Gastrocnemius medialis (tissue), 4 donors: ENCODE measurements at regions not wholly inside any gene's neighbourhood (a gene's known extent, or its start where the extent isn't known, plus 50 kb on each side); places are given as distances from the start of the nearest gene placed in this dataset.
"Not testable (repeated sequence)": the region's sequence is repeated elsewhere in the genome, so short reads cannot be mapped to it uniquely, and the experiment has no call there.

Experiments used
- ATAC-seq, 2 donors: fragments of 150-250 bp; one replicate each; pipeline ENCODE4 v1.9.1; 2016
- DNase-seq, 2 donors: peaks; one replicate each; pipeline ENCODE4 v3.0.0-alpha.2; 2019
- H3K27ac ChIP-seq, 4 donors: fragments of 200-600 bp; sonication (generic); 1 replicate in 1 of 4; 2 replicates in 3 of 4; pipeline ENCODE4 v1.5.1; 2016 to 2018; ENCODE audit warnings: mild to moderate bottlenecking in 2 of 4, moderate library complexity in 1 of 4
- H3K27me3 ChIP-seq, 3 donors: fragments of 200-600 bp; sonication (generic) in 2 of 3; 1 replicate in 1 of 3; 2 replicates in 2 of 3; pipeline versions ENCODE4 v1.5.1 to v1.6.0; 2016 to 2019; ENCODE audit warnings: mild to moderate bottlenecking in 1 of 3, moderate library complexity in 1 of 3
- H3K36me3 ChIP-seq, 2 donors: fragments of 200-600 bp; sonication (generic) in 1 of 2; one replicate each; pipeline ENCODE4 v1.5.1; 2017 to 2018
- H3K4me1 ChIP-seq, 2 donors: fragments of 200-600 bp; sonication (generic) in 1 of 2; one replicate each; pipeline ENCODE4 v1.5.1; 2016 to 2017; ENCODE audit warnings: mild to moderate bottlenecking in 2 of 2
- H3K4me3 ChIP-seq, 4 donors: fragments of 200-600 bp; sonication (generic) in 3 of 4; 1 replicate in 1 of 4; 2 replicates in 3 of 4; pipeline ENCODE4 v1.5.1; 2016 to 2019; ENCODE audit warnings: mild to moderate bottlenecking in 2 of 4
- H3K9me3 ChIP-seq, 3 donors: fragments of 200-600 bp; sonication (generic) in 2 of 3; 1 replicate in 1 of 3; 2 replicates in 2 of 3; pipeline ENCODE4 v1.5.1; 2016 to 2019
- CTCF ChIP-seq, 5 experiments: fragments of 450-650 bp in 3 of 5; fragments of 200-600 bp in 2 of 5; sonication (generic) in 2 of 5; IDR thresholded peaks in 4 of 5; conservative IDR thresholded peaks in 1 of 5; 1 replicate in 4 of 5; 2 replicates in 1 of 5; pipeline ENCODE4 v1.5.1; 2016 to 2019; ENCODE audit warnings: antibody characterized with exemption in 5 of 5, mild to moderate bottlenecking in 3 of 5, moderate library complexity in 3 of 5
- POLR2A ChIP-seq, 2 donors: fragments of 450-650 bp; IDR thresholded peaks; one replicate each; pipeline ENCODE4 v1.6.1; 2017; ENCODE audit warnings: antibody characterized with exemption in 2 of 2, mild to moderate bottlenecking in 2 of 2, moderate library complexity in 2 of 2
- in situ Hi-C, 4 donors: fragments of 200-750 bp; cut with MboI; loops; one replicate each; pipeline versions ENCODE4 v1.15.0 to v1.8.0; 2017; ENCODE audit warnings: low sequenced_read_pairs in 4 of 4
- intact Hi-C: fragments of 100-400 bp; cut with DNase I; formaldehyde crosslinking; loops from one replicate; pipeline ENCODE4 v1.15.1; 2023; ENCODE audit warnings: low total_unique reads

DNA sequence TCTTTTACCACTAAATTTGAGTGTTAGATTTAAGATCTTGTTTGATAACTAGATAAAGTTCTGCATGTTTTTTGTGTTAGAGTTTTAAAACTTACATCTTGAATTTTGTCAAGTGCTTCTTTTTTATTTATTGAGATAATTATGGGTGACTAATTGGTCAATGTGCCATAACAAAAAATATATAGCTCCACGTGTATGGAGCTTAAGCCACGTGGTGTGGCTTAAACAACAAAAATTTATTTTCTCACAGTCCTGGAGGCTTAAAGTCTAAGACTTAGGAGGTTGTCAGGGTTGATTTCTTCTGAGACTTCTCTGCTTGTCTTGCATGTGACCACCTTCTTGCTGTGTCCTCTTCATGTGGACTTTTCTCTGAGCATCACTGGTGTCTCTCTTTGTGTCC lies 1425.2 kb downstream of the CDY2B start:
- no peak for ATAC-seq
- no peaks in the 10 kb centered on the region for H3K36me3 ChIP-seq

GRCh38 chrY:16446152-16446551 lies 1433.9 kb downstream of the CDY2B start:
- Histone ChIP-seq H3K36me3 (no peaks in the 10 kb centered on the region), H3K4me1 (no peaks in the 10 kb centered on the region), H3K27ac (no peak overlapping the region), H3K27me3 (no peaks in the 10 kb centered on the region), H3K9me3 (no peaks in the 10 kb centered on the region), H3K4me3 (no peak overlapping the region)
- intact Hi-C loops (no loop called here), in situ Hi-C loops (no loop called here)
- TF ChIP-seq POLR2A (IDR thresholded peaks at IDR 0.05) (no peak), CTCF (IDR thresholded peaks at IDR 0.05 in 4 of 5, conservative IDR thresholded peaks at IDR 0.05 in 1 of 5) (no peak)
- DNase-seq: no peak
- ATAC-seq: no peak

More for the DNA sequence above, 1425.2 kb downstream of the CDY2B start:
- no peaks in the 10 kb centered on the region for H3K4me1 ChIP-seq
- TF ChIP-seq POLR2A (IDR thresholded peaks at IDR 0.05) (no peak), CTCF (IDR thresholded peaks at IDR 0.05 in 4 of 5, conservative IDR thresholded peaks at IDR 0.05 in 1 of 5) (no peak)
- intact Hi-C loops (no loop called here), in situ Hi-C loops (no loop called here)
- H3K9me3 ChIP-seq: no peaks in the 10 kb centered on the region
- no peak for DNase-seq
- no peaks in the 10 kb centered on the region for H3K27me3 ChIP-seq
- H3K4me3 ChIP-seq: no peak overlapping the region
- no peak overlapping the region for H3K27ac ChIP-seq

DNA sequence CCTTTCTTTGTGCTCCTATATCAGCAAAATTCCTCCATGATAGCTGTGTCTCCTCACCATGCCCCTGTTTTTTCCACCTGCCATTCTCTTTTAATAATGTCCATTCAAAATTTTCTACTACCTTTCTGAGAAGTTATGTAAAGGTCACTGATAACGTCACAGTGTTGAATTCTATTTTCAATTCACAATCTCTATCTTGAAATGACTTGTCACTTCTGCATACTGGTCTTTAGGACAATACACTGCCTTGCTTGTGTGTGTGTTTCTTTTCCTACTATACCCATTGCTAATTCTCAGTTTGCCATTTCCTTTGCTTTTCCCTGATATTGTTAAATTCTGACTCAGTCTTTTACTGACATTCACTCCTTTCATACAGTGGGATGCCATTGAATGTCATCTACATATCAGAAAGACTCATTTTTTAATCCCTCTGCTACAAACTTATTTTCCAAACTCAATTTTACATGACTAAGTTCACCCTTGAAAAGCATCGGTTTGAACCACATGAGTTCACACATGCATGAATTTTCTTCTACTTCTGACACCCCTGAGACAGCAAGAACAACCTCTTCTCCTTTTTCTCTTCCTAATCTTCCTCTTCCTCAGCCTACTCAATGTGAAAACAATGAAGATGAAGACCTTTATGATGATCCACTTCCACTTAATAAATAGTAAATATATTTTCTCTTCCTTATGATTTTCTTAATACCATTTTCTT lies 1470.7 kb downstream of the CDY2B start:
- DNase-seq, H3K9me3 ChIP-seq, H3K27me3 ChIP-seq, H3K4me3 ChIP-seq, H3K36me3 ChIP-seq, intact Hi-C loops, H3K27ac ChIP-seq, ATAC-seq, in situ Hi-C loops, H3K4me1 ChIP-seq: not testable (repeated sequence)

- in situ Hi-C loops, H3K4me1 ChIP-seq, H3K27ac ChIP-seq, intact Hi-C loops, H3K9me3 ChIP-seq, H3K27me3 ChIP-seq, ATAC-seq, H3K4me3 ChIP-seq, DNase-seq, H3K36me3 ChIP-seq: not testable (repeated sequence)
Measured at GRCh38 chrY:16379458-16379857, 1500.6 kb downstream of the CDY2B start.

DNA sequence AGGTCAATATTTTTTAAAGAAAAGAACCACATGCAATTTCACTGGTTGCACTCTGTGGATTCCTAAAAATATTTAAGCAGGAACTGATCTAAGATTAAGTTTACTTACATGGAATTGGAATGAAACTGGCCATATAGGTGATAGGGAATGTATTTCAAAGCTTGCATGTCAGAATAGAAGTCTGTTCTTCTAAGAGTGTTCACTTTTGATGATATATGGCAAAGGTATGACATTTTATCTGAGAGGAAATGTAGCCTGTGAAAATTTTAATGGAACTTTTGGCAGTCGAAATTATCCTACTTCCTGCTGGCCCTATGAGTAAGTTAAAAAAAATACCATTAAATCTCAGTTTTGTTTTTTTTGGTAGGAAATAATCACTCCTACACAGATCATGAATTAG lies 1538.4 kb downstream of the CDY2B start:
- intact Hi-C loops, H3K4me1 ChIP-seq, ATAC-seq, H3K36me3 ChIP-seq, H3K9me3 ChIP-seq, in situ Hi-C loops, H3K4me3 ChIP-seq, H3K27me3 ChIP-seq, DNase-seq, H3K27ac ChIP-seq: not testable (repeated sequence)

GRCh38 chrY:16330032-16330758 lies 1549.8 kb downstream of the CDY2B start:
- H3K27ac ChIP-seq, intact Hi-C loops, H3K4me3 ChIP-seq, in situ Hi-C loops, DNase-seq, H3K27me3 ChIP-seq, ATAC-seq, H3K36me3 ChIP-seq, H3K9me3 ChIP-seq, H3K4me1 ChIP-seq: not testable (repeated sequence)

DNA sequence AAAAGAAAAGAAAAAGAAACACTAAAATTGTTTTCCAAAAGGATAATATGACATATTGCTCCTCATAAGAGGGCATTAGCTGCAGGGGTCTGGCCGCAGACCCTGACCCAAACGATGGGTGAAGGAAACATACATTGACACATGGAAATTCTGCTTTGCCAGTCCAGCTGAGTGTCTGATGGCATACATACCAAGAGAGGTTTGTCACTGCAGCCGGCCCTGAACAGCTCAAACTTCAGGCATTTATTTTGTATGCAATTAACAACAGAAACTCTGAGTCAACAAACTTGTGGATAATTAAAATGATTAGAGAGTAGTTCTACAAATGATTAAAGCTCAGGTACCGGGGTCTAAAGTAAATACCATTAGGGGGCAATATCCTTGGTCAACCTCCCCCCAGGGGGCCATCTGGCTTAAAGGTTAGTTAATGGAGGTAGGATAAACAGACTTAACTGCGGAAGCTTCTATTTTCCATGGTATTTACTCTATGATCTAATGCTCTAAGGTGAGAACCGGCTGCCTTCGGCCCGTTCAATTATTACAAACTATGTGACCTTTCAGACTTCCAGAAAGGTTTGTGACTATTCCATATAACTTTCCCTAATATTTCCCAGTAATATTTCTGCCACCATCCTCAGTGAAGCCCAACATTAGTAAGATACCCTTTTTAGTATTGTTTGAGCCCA lies 1550.7 kb downstream of the CDY2B start:
- DNase-seq: not testable (repeated sequence)

More for the DNA sequence above, 1550.7 kb downstream of the CDY2B start:
- intact Hi-C loops, H3K4me3 ChIP-seq, H3K27ac ChIP-seq, H3K36me3 ChIP-seq, H3K27me3 ChIP-seq, in situ Hi-C loops, ATAC-seq, H3K4me1 ChIP-seq, H3K9me3 ChIP-seq: not testable (repeated sequence)
